Parathyroid adenoma (tissue), 2 donors: ENCODE measurements at regions not wholly inside any gene's neighbourhood (a gene's known extent, or its start where the extent isn't known, plus 50 kb on each side); places are given as distances from the start of the nearest gene placed in this dataset.

ENCODE experiments used
- H2AFZ ChIP-seq: fragments of 300-600 bp; sonication (generic); one replicate; pipeline ENCODE4 v1.7.0; 2017; ENCODE audit warnings: antibody characterized with exemption, mild to moderate bottlenecking
- H3K27ac ChIP-seq: fragments of 300-600 bp; sonication (generic); one replicate; pipeline ENCODE4 v1.7.0; 2017
- H3K27me3 ChIP-seq: fragments of 300-600 bp; sonication (generic); one replicate; pipeline ENCODE4 v1.7.0; 2017; ENCODE audit warnings: low read length; ENCODE audit not compliant: control insufficient read depth, insufficient read depth
- H3K36me3 ChIP-seq: fragments of 300-600 bp; sonication (generic); one replicate; pipeline ENCODE4 v1.7.0; 2017; ENCODE audit warnings: low read length; ENCODE audit not compliant: control insufficient read depth, insufficient read depth
- H3K4me1 ChIP-seq: fragments of 300-600 bp; sonication (generic); one replicate; pipeline ENCODE4 v1.7.0; 2017; ENCODE audit warnings: control low read depth
- H3K4me2 ChIP-seq: fragments of 300-600 bp; sonication (generic); one replicate; pipeline ENCODE4 v1.7.0; 2017; ENCODE audit warnings: low read length
- H3K4me3 ChIP-seq: fragments of 300-600 bp; sonication (generic); one replicate; pipeline ENCODE4 v1.7.0; 2017; ENCODE audit warnings: low read depth, low read length
- H3K79me2 ChIP-seq: fragments of 300-600 bp; sonication (generic); one replicate; pipeline ENCODE4 v1.7.0; 2017; ENCODE audit warnings: control low read depth
- H3K9ac ChIP-seq: fragments of 300-600 bp; sonication (generic); one replicate; pipeline ENCODE4 v1.7.0; 2017; ENCODE audit warnings: mild to moderate bottlenecking
- H3K9me3 ChIP-seq: fragments of 300-600 bp; sonication (generic); one replicate; pipeline ENCODE4 v1.7.0; 2017; ENCODE audit warnings: low read length; ENCODE audit not compliant: control insufficient read depth
- CTCF ChIP-seq: fragments of 300-600 bp; sonication (generic); IDR thresholded peaks from one replicate; pipeline ENCODE4 v1.7.0; 2017; ENCODE audit warnings: antibody characterized with exemption, mild to moderate bottlenecking
- donor health status: primary hyperparathyroidism.

- no peak overlapping the region for H2AFZ ChIP-seq
- H3K27ac ChIP-seq, result no peak overlapping the region
- H3K9ac ChIP-seq, result no peak overlapping the region
Observed at GRCh38 chr6:104022126-104022525, 837.6 kb downstream of the HACE1 start.

GRCh38 chr6:104019075-104019753, 840.5 kb downstream of the HACE1 start:
- H3K4me2 ChIP-seq, result no peak overlapping the region
- H3K27me3 ChIP-seq, result no peaks in the 10 kb centered on the region
- TF ChIP-seq CTCF, result no peak
- no peak overlapping the region for H2AFZ ChIP-seq
- H3K9ac ChIP-seq, result no peak overlapping the region
- H3K4me3 ChIP-seq, result no peak overlapping the region
- no peaks in the 10 kb centered on the region for H3K36me3 ChIP-seq
- H3K27ac ChIP-seq, result no peak overlapping the region
- no peaks in the 10 kb centered on the region for H3K79me2 ChIP-seq
- H3K9me3 ChIP-seq, result no peaks in the 10 kb centered on the region
- H3K4me1 ChIP-seq, result no peaks in the 10 kb centered on the region

More at GRCh38 chr6:104022126-104022525, 837.6 kb downstream of the HACE1 start:
- Histone ChIP-seq H3K4me3 (no peak overlapping the region), H3K36me3 (no peaks in the 10 kb centered on the region), H3K9me3 (no peaks in the 10 kb centered on the region), H3K27me3 (no peaks in the 10 kb centered on the region), H3K4me2 (no peak overlapping the region), H3K79me2 (no peaks in the 10 kb centered on the region), H3K4me1 (no peaks in the 10 kb centered on the region)
- no peak for TF ChIP-seq CTCF

GRCh38 chr6:104017410-104018381, 842.0 kb downstream of the HACE1 start:
- TF ChIP-seq CTCF, result no peak
- no peaks in the 10 kb centered on the region for H3K4me1 ChIP-seq
- H2AFZ ChIP-seq, result no peak overlapping the region
- no peak overlapping the region for H3K9ac ChIP-seq
- no peak overlapping the region for H3K4me3 ChIP-seq
- no peaks in the 10 kb centered on the region for H3K9me3 ChIP-seq
- H3K27me3 ChIP-seq, result no peaks in the 10 kb centered on the region
- no peak overlapping the region for H3K4me2 ChIP-seq
- H3K27ac ChIP-seq, result no peak overlapping the region
- H3K36me3 ChIP-seq, result no peaks in the 10 kb centered on the region
- no peaks in the 10 kb centered on the region for H3K79me2 ChIP-seq

GRCh38 chr6:104014163-104014959, 845.4 kb downstream of the HACE1 start:
- Histone ChIP-seq H3K9me3 (no peaks in the 10 kb centered on the region), H3K9ac (no peak overlapping the region), H3K4me1 (no peaks in the 10 kb centered on the region), H3K36me3 (no peaks in the 10 kb centered on the region), H3K27ac (no peak overlapping the region), H3K79me2 (no peaks in the 10 kb centered on the region), H3K4me3 (no peak overlapping the region), H3K4me2 (no peak overlapping the region), H3K27me3 (no peaks in the 10 kb centered on the region), H2AFZ (no peak overlapping the region)
- TF ChIP-seq CTCF, result no peak
